ENCODE measurements at regions not wholly inside any gene's neighbourhood (a gene's known extent, or its start where the extent isn't known, plus 50 kb on each side); places are given as distances from the start of the nearest gene placed in this dataset.
"Not testable (repeated sequence)": the region's sequence is repeated elsewhere in the genome, so short reads cannot be mapped to it uniquely, and the experiment has no call there.

DNA sequence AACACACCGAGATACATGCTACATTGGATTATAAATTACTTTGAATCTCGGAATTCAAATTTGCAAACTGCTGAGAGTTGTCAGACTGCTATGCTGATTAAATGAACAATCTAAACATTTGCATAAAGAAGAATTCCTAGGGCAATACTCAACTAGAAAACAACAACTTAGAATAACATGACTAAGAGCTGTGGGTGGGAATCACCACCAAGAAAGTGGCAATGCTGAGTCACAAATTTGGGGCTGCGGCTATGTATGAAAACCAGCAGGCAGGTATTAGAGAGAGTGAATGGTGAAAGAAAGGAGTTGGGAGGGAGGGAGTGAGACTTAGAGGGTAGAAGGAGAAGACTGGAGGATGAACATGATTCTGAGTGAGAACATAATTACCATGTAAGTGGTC lies 559.5 kb downstream of the PIK3C3 start:
- no peak overlapping the region for H3K9ac ChIP-seq (ENCODE audit: low read depth, low read length)

DNA sequence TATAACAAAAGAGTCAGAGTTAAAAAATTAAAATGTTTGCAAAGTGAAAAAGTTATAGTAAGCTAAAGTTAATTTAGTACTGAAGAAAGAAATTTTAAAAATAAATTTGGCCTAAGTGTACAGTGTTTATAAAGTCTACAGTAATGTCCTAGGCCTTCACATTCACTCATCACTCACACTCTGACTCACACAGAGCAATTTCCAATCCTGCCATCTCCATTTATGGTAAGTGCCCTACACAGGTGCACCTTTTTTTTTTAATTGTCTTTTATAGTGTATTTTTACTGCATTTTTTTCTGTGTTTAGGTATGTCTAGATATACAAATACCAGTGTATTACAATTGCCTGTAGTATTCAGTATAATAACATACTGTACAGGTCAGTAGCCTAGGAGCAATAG lies 562.9 kb downstream of the PIK3C3 start:
- no peaks in the 10 kb centered on the region; the same call in 1 of the 2 replicates for H3K9me3 ChIP-seq (ENCODE audit: control insufficient read depth, insufficient read depth, low read length)
- no peaks in the 10 kb centered on the region for H3K36me3 ChIP-seq (ENCODE audit: control insufficient read depth, insufficient read depth, low read length)
- no peak overlapping the region for H3K27ac ChIP-seq (ENCODE audit: low read depth, low read length)
- H3K27me3 ChIP-seq (ENCODE audit: control insufficient read depth, insufficient read depth, low read length), result no peaks in the 10 kb centered on the region
- H3K9ac ChIP-seq (ENCODE audit: low read depth, low read length), result no peak overlapping the region
- H3K4me3 ChIP-seq (ENCODE audit: low read depth, low read length), result no peak overlapping the region
- H3K4me1 ChIP-seq (ENCODE audit: control insufficient read depth, insufficient read depth, low read length), result no peaks in the 10 kb centered on the region

More for the DNA sequence above, 559.5 kb downstream of the PIK3C3 start:
- no peak overlapping the region for H3K27ac ChIP-seq (ENCODE audit: low read depth, low read length)
- H3K27me3 ChIP-seq (ENCODE audit: control insufficient read depth, insufficient read depth, low read length), result no peaks in the 10 kb centered on the region
- H3K4me1 ChIP-seq (ENCODE audit: control insufficient read depth, insufficient read depth, low read length), result no peaks in the 10 kb centered on the region
- no peak overlapping the region for H3K4me3 ChIP-seq (ENCODE audit: low read depth, low read length)
- H3K9me3 ChIP-seq (ENCODE audit: control insufficient read depth, insufficient read depth, low read length), result no peaks in the 10 kb centered on the region; the same call in 1 of the 2 replicates
- H3K36me3 ChIP-seq (ENCODE audit: control insufficient read depth, insufficient read depth, low read length), result no peaks in the 10 kb centered on the region

DNA sequence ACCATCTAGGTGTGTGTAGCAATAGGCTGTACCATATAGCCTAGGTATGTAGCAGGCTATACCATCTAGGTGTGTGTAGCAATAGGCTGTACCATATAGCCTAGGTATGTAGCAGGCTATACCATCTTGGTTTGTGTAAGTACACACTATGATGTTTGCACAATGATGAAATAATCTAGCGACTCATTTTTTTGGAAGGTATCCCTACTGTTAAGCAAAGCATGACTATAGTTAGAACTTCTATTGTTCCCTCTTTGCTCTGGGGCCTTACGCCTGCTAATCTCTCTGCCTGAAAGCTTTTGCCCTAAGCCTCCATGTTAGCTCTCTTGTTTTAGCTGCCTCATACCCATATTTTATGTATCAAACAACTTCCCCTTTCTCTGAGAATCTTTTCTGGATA lies 563.3 kb downstream of the PIK3C3 start:
- H3K9me3 ChIP-seq (ENCODE audit: control insufficient read depth, insufficient read depth, low read length); H3K9ac ChIP-seq (ENCODE audit: low read depth, low read length); H3K27me3 ChIP-seq (ENCODE audit: control insufficient read depth, insufficient read depth, low read length); H3K27ac ChIP-seq (ENCODE audit: low read depth, low read length); H3K4me3 ChIP-seq (ENCODE audit: low read depth, low read length); H3K4me1 ChIP-seq (ENCODE audit: control insufficient read depth, insufficient read depth, low read length); H3K36me3 ChIP-seq (ENCODE audit: control insufficient read depth, insufficient read depth, low read length): not testable (repeated sequence)

DNA sequence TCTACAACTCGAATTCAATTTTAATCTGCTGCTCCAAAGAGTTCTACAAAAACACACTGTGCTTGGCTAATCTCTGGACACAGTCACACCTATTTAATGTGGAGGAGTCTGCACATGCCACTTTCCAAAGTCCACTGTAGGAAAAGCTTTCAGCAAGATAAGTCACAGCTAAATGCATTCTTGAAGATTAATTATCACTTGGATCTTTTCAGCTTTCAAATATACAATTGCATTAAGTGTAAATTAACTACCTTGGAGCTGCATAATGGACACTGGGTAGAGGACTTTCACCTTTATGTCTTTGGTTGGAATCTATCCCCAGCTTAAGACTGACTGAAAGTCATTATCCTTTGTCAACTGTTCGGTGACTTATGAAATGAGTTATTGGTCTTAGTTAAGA lies 565.1 kb downstream of the PIK3C3 start:
- Histone ChIP-seq H3K4me1 (ENCODE audit: control insufficient read depth, insufficient read depth, low read length) (no peaks in the 10 kb centered on the region), H3K4me3 (ENCODE audit: low read depth, low read length) (no peak overlapping the region), H3K27ac (ENCODE audit: low read depth, low read length) (no peak overlapping the region), H3K9ac (ENCODE audit: low read depth, low read length) (no peak overlapping the region), H3K27me3 (ENCODE audit: control insufficient read depth, insufficient read depth, low read length) (no peaks in the 10 kb centered on the region), H3K9me3 (ENCODE audit: control insufficient read depth, insufficient read depth, low read length) (no peaks in the 10 kb centered on the region; the same call in 1 of the 2 replicates), H3K36me3 (ENCODE audit: control insufficient read depth, insufficient read depth, low read length) (no peaks in the 10 kb centered on the region)

DNA sequence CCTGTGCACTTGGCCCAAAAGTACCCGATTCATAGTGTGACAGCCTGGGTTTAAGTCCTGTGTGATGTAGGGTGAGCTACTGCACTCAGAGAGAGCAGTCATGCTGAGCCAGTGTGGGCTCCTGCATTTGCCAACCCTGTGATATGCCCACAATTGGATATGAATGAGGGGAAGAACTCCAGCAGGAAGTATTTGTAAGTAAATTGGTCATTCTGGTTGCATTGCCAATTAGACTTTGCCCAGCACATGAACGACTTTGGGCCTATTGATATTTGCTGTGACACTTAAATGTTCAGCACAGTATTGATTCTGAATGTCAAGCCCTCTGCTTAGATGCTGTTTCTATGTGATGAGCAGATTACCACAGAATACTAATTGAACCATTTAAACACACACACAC lies 570.9 kb downstream of the PIK3C3 start:
- no peaks in the 10 kb centered on the region for H3K27me3 ChIP-seq (ENCODE audit: control insufficient read depth, insufficient read depth, low read length)
- no peaks in the 10 kb centered on the region for H3K4me1 ChIP-seq (ENCODE audit: control insufficient read depth, insufficient read depth, low read length)
- H3K4me3 ChIP-seq (ENCODE audit: low read depth, low read length), result no peak overlapping the region
- H3K9me3 ChIP-seq (ENCODE audit: control insufficient read depth, insufficient read depth, low read length), result no peaks in the 10 kb centered on the region
- no peak overlapping the region for H3K9ac ChIP-seq (ENCODE audit: low read depth, low read length)
- no peak overlapping the region for H3K27ac ChIP-seq (ENCODE audit: low read depth, low read length)
- no peaks in the 10 kb centered on the region for H3K36me3 ChIP-seq (ENCODE audit: control insufficient read depth, insufficient read depth, low read length)

DNA sequence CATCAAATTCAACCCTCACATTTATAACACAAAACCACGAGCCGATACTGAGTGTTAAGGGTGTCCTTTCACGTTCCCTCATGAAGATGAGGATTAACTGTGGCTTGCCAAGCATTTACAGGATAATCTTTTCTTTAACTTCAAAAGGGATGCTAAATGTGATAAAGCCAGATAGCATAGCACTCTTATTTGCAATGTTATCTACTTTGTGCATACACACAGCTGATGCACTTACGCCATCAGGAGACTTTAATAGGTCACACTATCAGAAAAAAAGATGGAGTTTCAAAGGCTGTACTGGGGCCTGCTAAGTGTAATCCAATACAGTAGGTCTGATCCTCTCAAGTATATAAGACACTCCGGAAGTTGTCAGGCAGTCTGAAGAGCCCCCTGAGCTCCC lies 572.7 kb downstream of the PIK3C3 start:
- Histone ChIP-seq H3K4me1 (ENCODE audit: control insufficient read depth, insufficient read depth, low read length) (0 out of 2 replicates have a peak, but pooled peaks cover 3% of the 10 kb centered on the region), H3K9ac (ENCODE audit: low read depth, low read length) (no peak overlapping the region), H3K27ac (ENCODE audit: low read depth, low read length) (no peak overlapping the region), H3K36me3 (ENCODE audit: control insufficient read depth, insufficient read depth, low read length) (no peaks in the 10 kb centered on the region), H3K9me3 (ENCODE audit: control insufficient read depth, insufficient read depth, low read length) (no peaks in the 10 kb centered on the region), H3K27me3 (ENCODE audit: control insufficient read depth, insufficient read depth, low read length) (no peaks in the 10 kb centered on the region), H3K4me3 (ENCODE audit: low read depth, low read length) (no peak overlapping the region)

DNA sequence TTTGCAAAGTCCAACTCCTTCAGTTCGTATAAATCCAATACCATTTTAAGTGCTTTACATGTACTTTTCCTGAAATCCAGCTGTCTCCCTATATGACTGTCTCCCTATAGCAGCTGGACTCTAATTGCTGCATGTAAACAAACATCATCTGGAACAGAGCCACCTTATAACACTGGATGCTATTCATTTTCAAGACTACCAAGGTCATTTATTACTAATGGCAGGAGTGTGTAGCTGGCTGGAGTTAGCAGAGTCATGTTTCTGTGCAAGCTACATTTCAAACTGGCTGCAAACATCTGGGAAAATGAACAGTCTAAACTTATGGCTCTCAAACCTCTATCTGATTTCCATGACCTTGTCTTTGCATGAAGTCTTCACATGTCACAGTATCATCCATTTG lies 575.2 kb downstream of the PIK3C3 start:
- H3K36me3 ChIP-seq (ENCODE audit: control insufficient read depth, insufficient read depth, low read length), result no peaks in the 10 kb centered on the region
- H3K9me3 ChIP-seq (ENCODE audit: control insufficient read depth, insufficient read depth, low read length), result no peaks in the 10 kb centered on the region
- no peak overlapping the region for H3K4me3 ChIP-seq (ENCODE audit: low read depth, low read length)
- H3K4me1 ChIP-seq (ENCODE audit: control insufficient read depth, insufficient read depth, low read length), result 0 out of 2 replicates have a peak, but pooled peaks cover 3% of the 10 kb centered on the region
- no peak overlapping the region for H3K9ac ChIP-seq (ENCODE audit: low read depth, low read length)
- H3K27me3 ChIP-seq (ENCODE audit: control insufficient read depth, insufficient read depth, low read length), result no peaks in the 10 kb centered on the region
- H3K27ac ChIP-seq (ENCODE audit: low read depth, low read length), result no peak overlapping the region

DNA sequence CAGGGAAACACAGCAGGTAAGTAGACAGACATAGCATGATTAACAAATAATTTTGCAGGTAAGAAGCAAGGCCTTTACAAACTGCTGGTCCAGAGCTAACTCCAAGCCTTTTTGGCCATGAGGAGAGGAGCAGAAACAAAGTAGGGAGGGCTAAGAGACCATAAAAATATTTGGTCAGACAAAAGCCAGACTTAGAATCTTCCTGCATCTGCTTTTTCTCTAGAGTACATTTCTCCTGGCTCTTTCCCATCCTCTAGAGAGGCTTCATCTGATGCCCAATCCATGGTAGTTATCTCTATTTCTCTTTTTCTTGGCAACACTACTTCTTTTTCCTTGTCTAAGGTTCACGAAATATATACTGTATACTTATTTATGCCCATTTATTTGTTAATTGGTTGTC lies 577.1 kb downstream of the PIK3C3 start:
- 0 out of 2 replicates have a peak, but pooled peaks cover 3% of the 10 kb centered on the region for H3K4me1 ChIP-seq (ENCODE audit: control insufficient read depth, insufficient read depth, low read length)
- no peaks in the 10 kb centered on the region for H3K27me3 ChIP-seq (ENCODE audit: control insufficient read depth, insufficient read depth, low read length)
- no peak overlapping the region for H3K27ac ChIP-seq (ENCODE audit: low read depth, low read length)
- H3K9me3 ChIP-seq (ENCODE audit: control insufficient read depth, insufficient read depth, low read length), result no peaks in the 10 kb centered on the region
- no peaks in the 10 kb centered on the region for H3K36me3 ChIP-seq (ENCODE audit: control insufficient read depth, insufficient read depth, low read length)
- H3K9ac ChIP-seq (ENCODE audit: low read depth, low read length), result no peak overlapping the region
- H3K4me3 ChIP-seq (ENCODE audit: low read depth, low read length), result no peak overlapping the region

DNA sequence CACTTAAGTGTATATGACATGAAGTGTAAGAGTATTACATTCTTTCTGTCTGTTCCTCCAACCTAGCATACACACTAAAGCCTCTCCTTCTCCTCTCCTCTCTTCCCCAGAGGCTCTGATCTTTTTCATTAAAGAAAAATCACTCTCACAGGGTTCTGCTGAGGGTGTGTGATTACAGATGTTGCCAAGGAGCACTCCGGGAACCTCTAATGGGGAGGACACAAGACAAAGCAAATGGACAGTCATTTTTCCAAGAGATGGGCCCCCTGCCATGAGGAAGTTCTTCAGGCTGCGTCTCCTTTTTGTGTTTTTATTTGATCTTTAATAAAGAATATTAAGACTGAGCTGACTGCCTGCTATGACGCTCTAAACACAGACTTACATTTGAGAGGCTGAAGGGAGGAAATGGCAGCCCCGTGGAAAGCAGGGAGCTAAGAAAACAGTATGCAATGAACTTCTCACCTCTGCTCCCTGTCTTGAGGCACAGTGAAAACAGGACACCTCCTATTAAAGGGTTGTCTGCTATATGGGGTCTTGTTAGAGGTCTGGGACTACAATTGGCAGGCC lies 578.1 kb downstream of the PIK3C3 start:
- H3K4me3 ChIP-seq (ENCODE audit: low read depth, low read length), result no peak overlapping the region

DNA sequence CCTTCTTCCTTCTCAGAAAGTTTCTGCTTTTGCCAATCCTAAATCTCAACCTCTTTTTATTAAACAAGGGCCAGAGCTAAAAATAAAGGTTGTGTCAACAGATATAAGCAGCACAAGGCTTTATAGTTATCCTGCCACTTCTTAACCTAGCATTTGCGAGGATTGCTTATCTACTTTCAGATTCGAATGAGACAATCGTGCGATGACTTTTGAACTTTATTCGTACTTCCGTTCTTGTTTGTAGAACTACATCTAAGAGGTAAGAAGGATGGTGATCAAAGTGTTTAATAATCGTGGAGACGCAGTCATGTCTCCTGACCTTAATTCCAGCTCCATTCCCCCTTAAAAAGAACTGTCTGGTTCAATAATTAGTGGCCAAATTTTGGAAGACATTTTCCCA lies 578.6 kb downstream of the PIK3C3 start:
- Histone ChIP-seq H3K4me3 (ENCODE audit: low read depth, low read length) (no peak overlapping the region), H3K27ac (ENCODE audit: low read depth, low read length) (no peak overlapping the region), H3K27me3 (ENCODE audit: control insufficient read depth, insufficient read depth, low read length) (no peaks in the 10 kb centered on the region), H3K4me1 (ENCODE audit: control insufficient read depth, insufficient read depth, low read length) (0 out of 2 replicates have a peak, but pooled peaks cover 3% of the 10 kb centered on the region), H3K36me3 (ENCODE audit: control insufficient read depth, insufficient read depth, low read length) (no peaks in the 10 kb centered on the region), H3K9ac (ENCODE audit: low read depth, low read length) (no peak overlapping the region), H3K9me3 (ENCODE audit: control insufficient read depth, insufficient read depth, low read length) (no peaks in the 10 kb centered on the region)

More for the DNA sequence above, 578.1 kb downstream of the PIK3C3 start:
- H3K36me3 ChIP-seq (ENCODE audit: control insufficient read depth, insufficient read depth, low read length), result no peaks in the 10 kb centered on the region
- no peak overlapping the region for H3K9ac ChIP-seq (ENCODE audit: low read depth, low read length)
- H3K27ac ChIP-seq (ENCODE audit: low read depth, low read length), result no peak overlapping the region
- no peaks in the 10 kb centered on the region for H3K27me3 ChIP-seq (ENCODE audit: control insufficient read depth, insufficient read depth, low read length)
- no peaks in the 10 kb centered on the region for H3K9me3 ChIP-seq (ENCODE audit: control insufficient read depth, insufficient read depth, low read length)
- 0 out of 2 replicates have a peak, but pooled peaks cover 3% of the 10 kb centered on the region for H3K4me1 ChIP-seq (ENCODE audit: control insufficient read depth, insufficient read depth, low read length)

DNA sequence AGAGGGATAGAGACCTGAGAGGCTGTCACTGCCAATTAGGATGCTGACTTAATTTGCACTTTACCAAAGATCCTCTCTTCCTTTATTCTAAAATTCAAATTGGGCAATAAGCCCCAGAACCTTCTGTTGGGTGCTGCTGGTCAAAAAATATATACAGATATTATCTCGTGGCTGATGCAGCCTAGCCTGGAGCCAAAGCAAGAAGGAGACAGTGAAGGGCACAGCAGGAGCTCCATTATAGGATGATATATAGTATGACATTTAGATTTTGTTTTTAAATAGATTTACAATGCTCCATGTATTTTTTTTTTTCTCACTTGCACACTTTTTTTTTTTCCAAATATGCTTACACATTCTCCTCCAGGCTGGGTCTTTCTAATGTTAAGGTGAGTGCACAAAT lies 579.3 kb downstream of the PIK3C3 start:
- Histone ChIP-seq H3K36me3 (ENCODE audit: control insufficient read depth, insufficient read depth, low read length) (no peaks in the 10 kb centered on the region), H3K9me3 (ENCODE audit: control insufficient read depth, insufficient read depth, low read length) (no peaks in the 10 kb centered on the region), H3K27ac (ENCODE audit: low read depth, low read length) (no peak overlapping the region), H3K4me1 (ENCODE audit: control insufficient read depth, insufficient read depth, low read length) (0 out of 2 replicates have a peak, but pooled peaks cover 3% of the 10 kb centered on the region), H3K4me3 (ENCODE audit: low read depth, low read length) (no peak overlapping the region), H3K27me3 (ENCODE audit: control insufficient read depth, insufficient read depth, low read length) (no peaks in the 10 kb centered on the region), H3K9ac (ENCODE audit: low read depth, low read length) (no peak overlapping the region)

Measured in HUES48 (cell line).